ENCODE measurements at regions not wholly inside any gene's neighbourhood (a gene's known extent, or its start where the extent isn't known, plus 50 kb on each side); places are given as distances from the start of the nearest gene placed in this dataset.

DNA sequence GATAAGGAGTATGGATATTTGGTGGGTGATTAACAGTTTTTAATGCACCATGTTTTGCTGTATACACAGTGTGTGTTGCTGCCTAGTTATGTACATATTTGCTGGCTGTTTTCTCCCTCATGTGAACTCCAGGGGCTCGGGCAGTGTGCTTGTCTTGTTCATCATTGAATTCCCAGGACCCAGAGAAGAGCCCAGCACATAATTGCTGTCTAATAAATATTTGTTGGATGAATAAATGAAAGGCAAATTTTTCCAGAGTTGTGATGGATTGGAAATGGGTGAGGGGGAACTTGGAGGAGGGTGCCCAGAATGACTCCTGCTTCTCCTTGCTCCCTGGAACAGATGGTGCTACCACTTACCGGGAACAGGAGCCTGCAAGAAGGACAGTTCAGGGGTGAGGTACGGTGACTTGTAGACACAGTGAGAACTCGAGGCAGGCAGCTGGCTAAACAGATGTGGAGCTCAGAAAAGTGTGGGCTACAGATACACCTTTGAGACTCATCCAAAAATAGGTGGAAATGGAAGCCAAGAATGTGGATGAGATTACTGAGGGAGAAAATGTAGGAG lies 586.8 kb upstream of the MGMT start:
- DNase-seq (no peak), ATAC-seq (no peak)
- Histone ChIP-seq H3K9me3 (no peaks in the 10 kb centered on the region), H3K36me3 (ENCODE audit: insufficient read depth in 1 of 2, low read depth in 1 of 2) (no peaks in the 10 kb centered on the region), H3K4me3 (no peak overlapping the region), H3K27ac (no peak overlapping the region), H3K4me1 (no peaks in the 10 kb centered on the region), H3K27me3 (ENCODE audit: insufficient read depth in 3 of 3, low read length in 2 of 3) (peaks cover 0 to 4% (median 3%) of the 10 kb centered on the region in 3 donors)
- intact Hi-C loops (cut with DNase I) = no loop called here
- TF ChIP-seq, protein P1, sequence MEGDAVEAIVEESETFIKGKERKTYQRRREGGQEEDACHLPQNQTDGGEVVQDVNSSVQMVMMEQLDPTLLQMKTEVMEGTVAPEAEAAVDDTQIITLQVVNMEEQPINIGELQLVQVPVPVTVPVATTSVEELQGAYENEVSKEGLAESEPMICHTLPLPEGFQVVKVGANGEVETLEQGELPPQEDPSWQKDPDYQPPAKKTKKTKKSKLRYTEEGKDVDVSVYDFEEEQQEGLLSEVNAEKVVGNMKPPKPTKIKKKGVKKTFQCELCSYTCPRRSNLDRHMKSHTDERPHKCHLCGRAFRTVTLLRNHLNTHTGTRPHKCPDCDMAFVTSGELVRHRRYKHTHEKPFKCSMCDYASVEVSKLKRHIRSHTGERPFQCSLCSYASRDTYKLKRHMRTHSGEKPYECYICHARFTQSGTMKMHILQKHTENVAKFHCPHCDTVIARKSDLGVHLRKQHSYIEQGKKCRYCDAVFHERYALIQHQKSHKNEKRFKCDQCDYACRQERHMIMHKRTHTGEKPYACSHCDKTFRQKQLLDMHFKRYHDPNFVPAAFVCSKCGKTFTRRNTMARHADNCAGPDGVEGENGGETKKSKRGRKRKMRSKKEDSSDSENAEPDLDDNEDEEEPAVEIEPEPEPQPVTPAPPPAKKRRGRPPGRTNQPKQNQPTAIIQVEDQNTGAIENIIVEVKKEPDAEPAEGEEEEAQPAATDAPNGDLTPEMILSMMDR (IDR thresholded peaks at IDR 0.05) = no peak
- 36 to 58% (median 54%) methylated on average over 4 of the region's 4 CpGs for WGBS, 3 donors

DNA sequence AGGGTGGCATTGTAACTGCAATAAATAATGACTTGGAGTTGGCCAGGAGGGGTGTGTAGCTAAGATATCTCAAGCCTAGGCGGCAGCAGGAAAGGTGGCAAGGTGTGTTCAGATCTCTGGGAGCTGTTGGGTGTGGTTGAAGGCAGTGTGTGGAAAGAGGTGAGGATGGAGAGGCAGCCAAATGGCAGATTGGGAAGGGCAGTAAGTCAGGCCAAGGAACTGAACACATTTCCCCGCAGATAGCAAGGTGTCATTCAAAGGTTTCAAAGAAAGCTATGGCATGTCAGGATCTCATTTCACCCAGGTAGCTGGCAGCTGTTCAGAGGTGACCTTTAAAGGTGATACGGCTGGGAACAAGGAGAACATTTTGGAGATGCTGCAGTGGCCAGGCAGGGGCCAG lies 586.0 kb upstream of the MGMT start:
- TF ChIP-seq, protein P1 (IDR thresholded peaks at IDR 0.05) = no peak
- 91 to 97% (median 91%) methylated on average over 3 of the region's 3 CpGs for WGBS, 3 donors

GRCh38 chr10:128883231-128884032 lies 583.6 kb upstream of the MGMT start:
- no peak for DNase-seq
- WGBS, 3 donors = 34 to 42% (median 39%) methylated on average over 13 of the region's 13 CpGs
- no peak overlapping the region for H3K27ac ChIP-seq

More for the DNA sequence above, 586.0 kb upstream of the MGMT start:
- H3K4me3 ChIP-seq = no peak overlapping the region
- no peaks in the 10 kb centered on the region for H3K4me1 ChIP-seq
- H3K36me3 ChIP-seq (ENCODE audit: insufficient read depth in 1 of 2, low read depth in 1 of 2) = no peaks in the 10 kb centered on the region
- ATAC-seq (no peak), DNase-seq (no peak)
- H3K9me3 ChIP-seq = no peaks in the 10 kb centered on the region
- H3K27ac ChIP-seq = no peak overlapping the region
- intact Hi-C loops (cut with DNase I) = no loop called here
- peaks cover 0 to 4% (median 3%) of the 10 kb centered on the region in 3 donors for H3K27me3 ChIP-seq (ENCODE audit: insufficient read depth in 3 of 3, low read length in 2 of 3)

DNA sequence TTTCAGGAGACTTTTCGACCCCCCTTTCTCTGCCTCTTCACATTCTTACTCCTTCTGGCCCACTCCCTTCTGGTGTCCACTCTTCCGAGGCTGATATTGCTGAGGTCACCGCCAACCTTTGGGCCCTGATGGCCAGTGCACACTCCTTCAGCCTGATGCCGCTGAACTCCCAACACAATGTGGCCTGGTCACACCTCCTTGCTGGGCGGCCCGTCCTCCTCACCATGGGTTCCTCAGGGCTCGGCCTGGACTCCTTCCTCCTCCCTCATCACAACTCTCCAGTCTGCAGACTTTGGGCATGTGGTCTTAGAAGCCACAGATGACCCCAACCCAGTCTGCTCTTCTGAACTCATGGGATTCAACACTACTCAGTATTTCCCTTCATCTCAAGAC lies 583.0 kb upstream of the MGMT start:
- Histone ChIP-seq H3K27ac (no peak overlapping the region), H3K4me3 (no peak overlapping the region), H3K27me3 (ENCODE audit: insufficient read depth in 3 of 3, low read length in 2 of 3) (peaks cover 0 to 4% (median 3%) of the 10 kb centered on the region in 3 donors), H3K36me3 (ENCODE audit: insufficient read depth in 1 of 2, low read depth in 1 of 2) (no peaks in the 10 kb centered on the region), H3K9me3 (no peaks in the 10 kb centered on the region), H3K4me1 (no peaks in the 10 kb centered on the region)
- DNase-seq = no peak
- WGBS, 3 donors = 85 to 87% (median 86%) methylated on average over 7 of the region's 7 CpGs
- TF ChIP-seq, protein P1 (IDR thresholded peaks at IDR 0.05) = no peak
- no peak for ATAC-seq
- intact Hi-C loops (cut with DNase I) = no loop called here

More at GRCh38 chr10:128883231-128884032, 583.6 kb upstream of the MGMT start:
- intact Hi-C loops (cut with DNase I) = no loop called here
- H3K4me1 ChIP-seq = no peaks in the 10 kb centered on the region
- ATAC-seq = no peak
- no peaks in the 10 kb centered on the region for H3K36me3 ChIP-seq (ENCODE audit: insufficient read depth in 1 of 2, low read depth in 1 of 2)
- TF ChIP-seq, protein P1 (IDR thresholded peaks at IDR 0.05) = no peak
- H3K27me3 ChIP-seq (ENCODE audit: insufficient read depth in 3 of 3, low read length in 2 of 3) = peaks cover 0 to 4% (median 3%) of the 10 kb centered on the region in 3 donors
- no peak overlapping the region for H3K4me3 ChIP-seq
- H3K9me3 ChIP-seq = no peaks in the 10 kb centered on the region
